Esophagus squamous epithelium (tissue), 5 donors: ENCODE measurements at regions not wholly inside any gene's neighbourhood (a gene's known extent, or its start where the extent isn't known, plus 50 kb on each side); places are given as distances from the start of the nearest gene placed in this dataset.

ENCODE experiments used
- DNase-seq: peaks from one replicate; lab custom pipeline; 2025; lab: John Stamatoyannopoulos, UW
- H3K27ac ChIP-seq, 4 donors: fragments of 200-600 bp; sonication (generic); one replicate each; pipeline ENCODE4 v1.5.1; 2016 to 2019; ENCODE audit warnings: mild to moderate bottlenecking in 1 of 4
- H3K27me3 ChIP-seq, 4 donors: fragments of 200-600 bp; sonication (generic); 1 replicate in 3 of 4; 2 replicates in 1 of 4; pipeline versions ENCODE4 v1.5.1 to v1.6.0; 2017 to 2021; ENCODE audit warnings: antibody characterized with exemption in 1 of 4
- H3K36me3 ChIP-seq, 3 donors: fragments of 200-600 bp; sonication (generic); one replicate each; pipeline ENCODE4 v1.5.1; 2016 to 2019
- H3K4me1 ChIP-seq, 3 donors: fragments of 200-600 bp; sonication (generic); one replicate each; pipeline ENCODE4 v1.5.1; 2017 to 2019
- H3K4me3 ChIP-seq, 4 donors: fragments of 200-600 bp; sonication (generic); 1 replicate in 3 of 4; 2 replicates in 1 of 4; pipeline ENCODE4 v1.5.1; 2016 to 2019; ENCODE audit warnings: mild to moderate bottlenecking in 2 of 4, moderate library complexity in 1 of 4
- H3K9me3 ChIP-seq, 3 donors: fragments of 200-600 bp; sonication (generic); one replicate each; pipeline ENCODE4 v1.5.1; 2016 to 2019
- CTCF ChIP-seq, 6 experiments: fragments of 450-650 bp in 4 of 6; fragments of 200-600 bp in 2 of 6; sonication (generic) in 2 of 6; IDR thresholded peaks; one replicate each; pipeline ENCODE4 v1.5.1; 2016 to 2019; ENCODE audit warnings: antibody characterized with exemption in 6 of 6, mild to moderate bottlenecking in 4 of 6, moderate library complexity in 4 of 6
- POLR2A ChIP-seq, 4 donors: fragments of 450-650 bp; IDR thresholded peaks; one replicate each; pipeline ENCODE4 v1.6.1; 2017; ENCODE audit warnings: antibody characterized with exemption in 4 of 4, mild to moderate bottlenecking in 4 of 4, moderate library complexity in 3 of 4
- WGBS, 2 donors: methylation state at CpG; one replicate each; pipeline ENCODE4 v1.1.5; 2018; 5-methylcytosine and 5-hydroxymethylcytosine counted together
- intact Hi-C: fragments of 100-400 bp; cut with DNase I; formaldehyde crosslinking; loops from one replicate; pipeline ENCODE4 v1.15.0; 2022
- donor health status: DM: yes; HTN: yes; CAD: no.

GRCh38 chr3:101167376-101167775 is 153.0 kb downstream of the IMPG2 start:
- no peak overlapping the region for H3K27ac ChIP-seq
- H3K9me3 ChIP-seq: no peaks in the 10 kb centered on the region
- no peaks in the 10 kb centered on the region for H3K27me3 ChIP-seq
- no peak for DNase-seq
- H3K4me3 ChIP-seq: no peak overlapping the region
- H3K36me3 ChIP-seq: no peaks in the 10 kb centered on the region
- H3K4me1 ChIP-seq: peaks cover 0 to 6% (median 0%) of the 10 kb centered on the region in 3 donors
- 90 to 95% methylated on average over 2 of the region's 2 CpGs for WGBS, 2 donors
- TF ChIP-seq CTCF (IDR thresholded peaks at IDR 0.05): no peak
- TF ChIP-seq POLR2A (IDR thresholded peaks at IDR 0.05): no peak
- intact Hi-C loops: no loop called here

- TF ChIP-seq CTCF (IDR thresholded peaks at IDR 0.05) (no peak), POLR2A (IDR thresholded peaks at IDR 0.05) (no peak)
- Histone ChIP-seq H3K4me3 (no peak overlapping the region), H3K27me3 (no peaks in the 10 kb centered on the region), H3K9me3 (no peaks in the 10 kb centered on the region), H3K27ac (no peak overlapping the region), H3K4me1 (peaks cover 0 to 6% (median 0%) of the 10 kb centered on the region in 3 donors), H3K36me3 (no peaks in the 10 kb centered on the region)
- intact Hi-C loops: no loop called here
- 70 to 80% methylated on average over 2 of the region's 2 CpGs for WGBS, 2 donors
- no peak for DNase-seq
These were observed 154.2 kb downstream of the IMPG2 start for GRCh38 chr3:101166150-101166549.

GRCh38 chr3:101163554-101163953 is 156.8 kb downstream of the IMPG2 start:
- Histone ChIP-seq H3K4me3 (no peak overlapping the region), H3K9me3 (no peaks in the 10 kb centered on the region), H3K27me3 (no peaks in the 10 kb centered on the region), H3K27ac (no peak overlapping the region), H3K4me1 (no peaks in the 10 kb centered on the region), H3K36me3 (no peaks in the 10 kb centered on the region)
- no peak for TF ChIP-seq CTCF (IDR thresholded peaks at IDR 0.05)
- no peak for TF ChIP-seq POLR2A (IDR thresholded peaks at IDR 0.05)
- no peak for DNase-seq
- intact Hi-C loops: no loop called here

- Histone ChIP-seq H3K4me1 (peaks cover 0 to 17% (median 0%) of the 10 kb centered on the region in 3 donors), H3K27me3 (no peaks in the 10 kb centered on the region), H3K36me3 (no peaks in the 10 kb centered on the region), H3K4me3 (no peak overlapping the region), H3K27ac (no peak overlapping the region), H3K9me3 (no peaks in the 10 kb centered on the region)
- intact Hi-C loops: no loop called here
- 83 to 90% methylated on average over 3 of the region's 3 CpGs for WGBS, 2 donors
- DNase-seq: no peak
- TF ChIP-seq CTCF (IDR thresholded peaks at IDR 0.05) (no peak), POLR2A (IDR thresholded peaks at IDR 0.05) (no peak)
These were observed 160.9 kb downstream of the IMPG2 start for GRCh38 chr3:101159478-101159877.

- no peak overlapping the region for H3K4me3 ChIP-seq
- no peak for DNase-seq
- no peak overlapping the region for H3K27ac ChIP-seq
- H3K27me3 ChIP-seq: no peaks in the 10 kb centered on the region
- intact Hi-C loops: no loop called here
- no peaks in the 10 kb centered on the region for H3K9me3 ChIP-seq
- no peak for TF ChIP-seq CTCF (IDR thresholded peaks at IDR 0.05)
- TF ChIP-seq POLR2A (IDR thresholded peaks at IDR 0.05): no peak
- 0 to 19% methylated on average over 1 of the region's 1 CpG for WGBS, 2 donors
- peaks cover 0 to 17% (median 0%) of the 10 kb centered on the region in 3 donors for H3K4me1 ChIP-seq
- no peaks in the 10 kb centered on the region for H3K36me3 ChIP-seq
These were observed 162.0 kb downstream of the IMPG2 start for GRCh38 chr3:101158374-101158773.
